OCI-LY1 (cell line): ENCODE measurements at regions not wholly inside any gene's neighbourhood (a gene's known extent, or its start where the extent isn't known, plus 50 kb on each side); places are given as distances from the start of the nearest gene placed in this dataset.

Experiments used
- H2AFZ ChIP-seq: fragments of 200-600 bp; sonication (generic), shearing (Covaris generic); 2 replicates; pipeline ENCODE4 v1.6.0; 2014; ENCODE audit warnings: antibody characterized with exemption, mild to moderate bottlenecking, low read length
- H3F3A ChIP-seq: fragments of 200-600 bp; sonication (generic), shearing (Covaris generic); 2 replicates; pipeline ENCODE4 v1.6.0; 2014; ENCODE audit warnings: mild to moderate bottlenecking, antibody characterized with exemption, low read length, moderate library complexity; ENCODE audit not compliant: insufficient read depth
- H3K27ac ChIP-seq: fragments of 200-600 bp; sonication (generic); 2 replicates; pipeline ENCODE4 v1.5.1; 2014; ENCODE audit warnings: low read length, mixed run types, mild to moderate bottlenecking, low read depth; ENCODE audit not compliant: poor library complexity, severe bottlenecking
- H3K27me3 ChIP-seq: fragments of 200-600 bp; sonication (generic); 2 replicates; pipeline ENCODE4 v1.6.0; 2014; ENCODE audit warnings: antibody characterized with exemption, mild to moderate bottlenecking, low read length, moderate library complexity; ENCODE audit not compliant: insufficient read depth
- H3K36me3 ChIP-seq: fragments of 200-600 bp; sonication (generic); 2 replicates; pipeline ENCODE4 v1.6.1; 2014; ENCODE audit warnings: mild to moderate bottlenecking, antibody characterized with exemption, low read length, moderate library complexity, mixed read lengths; ENCODE audit not compliant: insufficient read depth
- H3K4me1 ChIP-seq: fragments of 200-600 bp; sonication (generic); 2 replicates; pipeline ENCODE4 v1.5.1; 2014; ENCODE audit warnings: mild to moderate bottlenecking, low read length, moderate library complexity; ENCODE audit not compliant: insufficient read depth, severe bottlenecking
- H3K4me2 ChIP-seq: fragments of 200-600 bp; sonication (generic), shearing (Covaris generic); 2 replicates; pipeline ENCODE4 v1.6.1; 2014; ENCODE audit warnings: low read length
- H3K4me3 ChIP-seq: fragments of 200-600 bp; sonication (generic); 2 replicates; pipeline ENCODE4 v1.5.1; 2014; ENCODE audit warnings: low read length, low read depth, mild to moderate bottlenecking, mixed read lengths; ENCODE audit not compliant: poor library complexity, severe bottlenecking
- H3K79me2 ChIP-seq: fragments of 200-600 bp; shearing (Covaris generic); 2 replicates; pipeline ENCODE4 v1.6.1; 2016; ENCODE audit warnings: mixed run types, low read length, mixed read lengths; ENCODE audit not compliant: insufficient read depth
- H3K9ac ChIP-seq: fragments of 200-600 bp; sonication (generic), shearing (Covaris generic); 2 replicates; pipeline ENCODE4 v1.6.1; 2014; ENCODE audit warnings: mild to moderate bottlenecking, low read length, mixed read lengths
- H3K9me2 ChIP-seq: fragments of 200-600 bp; sonication (generic), shearing (Covaris generic); 2 replicates; pipeline ENCODE4 v1.6.1; 2014; ENCODE audit warnings: low read depth, mild to moderate bottlenecking, low read length, mixed read lengths
- H3K9me3 ChIP-seq: fragments of 200-600 bp; shearing (Covaris generic); 2 replicates; pipeline ENCODE4 v1.6.1; 2014; ENCODE audit warnings: low read length, mixed read lengths
- H4K20me1 ChIP-seq: fragments of 200-600 bp; sonication (generic), shearing (Covaris generic); 2 replicates; pipeline ENCODE4 v1.6.0; 2016; ENCODE audit warnings: mild to moderate bottlenecking, low read length; ENCODE audit not compliant: insufficient read depth
- CTCF ChIP-seq: fragments of 200-600 bp; sonication (generic), shearing (Covaris generic); IDR thresholded peaks from 2 replicates; pipeline ENCODE4 v1.5.1; 2017; ENCODE audit warnings: mild to moderate bottlenecking, antibody characterized with exemption, low read length, moderate library complexity, mixed read lengths
- EZH2 ChIP-seq: fragments of 200-600 bp; sonication (generic), shearing (Covaris generic); IDR thresholded peaks from 2 replicates; pipeline ENCODE4 v1.8.0; 2017; ENCODE audit warnings: borderline replicate concordance, mixed run types, mild to moderate bottlenecking, antibody characterized with exemption, low read length, moderate library complexity, mixed read lengths

- TF ChIP-seq CTCF, result no peak
- TF ChIP-seq EZH2, result no peak
- Histone ChIP-seq H3F3A (no peaks in the 10 kb centered on the region), H3K9me3 (no peaks in the 10 kb centered on the region), H3K9ac (no peak overlapping the region), H3K36me3 (no peaks in the 10 kb centered on the region), H3K4me1 (no peaks in the 10 kb centered on the region), H3K4me2 (no peak overlapping the region), H2AFZ (no peak overlapping the region), H3K9me2 (no peaks in the 10 kb centered on the region), H3K27ac (no peak overlapping the region), H3K79me2 (no peaks in the 10 kb centered on the region), H3K4me3 (no peak overlapping the region), H4K20me1 (no peaks in the 10 kb centered on the region), H3K27me3 (no peaks in the 10 kb centered on the region)
These were observed 252.7 kb upstream of the GRIA1 start for GRCh38 chr5:153237671-153238332.

- TF ChIP-seq CTCF (no peak), EZH2 (no peak)
- no peaks in the 10 kb centered on the region for H4K20me1 ChIP-seq
These were observed 233.1 kb upstream of the GRIA1 start for GRCh38 chr5:153257381-153257780.

GRCh38 chr5:153258469-153258868 lies 232.0 kb upstream of the GRIA1 start:
- no peak overlapping the region for H2AFZ ChIP-seq
- H3K9ac ChIP-seq, result no peak overlapping the region
- H3K79me2 ChIP-seq, result no peaks in the 10 kb centered on the region
- H3F3A ChIP-seq, result no peaks in the 10 kb centered on the region
- H3K27me3 ChIP-seq, result no peaks in the 10 kb centered on the region
- H3K9me3 ChIP-seq, result no peaks in the 10 kb centered on the region
- TF ChIP-seq CTCF, result no peak
- no peak for TF ChIP-seq EZH2
- H3K4me1 ChIP-seq, result no peaks in the 10 kb centered on the region
- H4K20me1 ChIP-seq, result no peaks in the 10 kb centered on the region
- no peaks in the 10 kb centered on the region for H3K36me3 ChIP-seq
- H3K4me2 ChIP-seq, result no peak overlapping the region
- H3K9me2 ChIP-seq, result no peaks in the 10 kb centered on the region
- H3K4me3 ChIP-seq, result no peak overlapping the region
- no peak overlapping the region for H3K27ac ChIP-seq

More at GRCh38 chr5:153257381-153257780, 233.1 kb upstream of the GRIA1 start:
- H3K4me2 ChIP-seq, result no peak overlapping the region
- H3K36me3 ChIP-seq, result no peaks in the 10 kb centered on the region
- no peak overlapping the region for H2AFZ ChIP-seq
- H3K9ac ChIP-seq, result no peak overlapping the region
- H3K9me2 ChIP-seq, result no peaks in the 10 kb centered on the region
- no peak overlapping the region for H3K27ac ChIP-seq
- no peaks in the 10 kb centered on the region for H3K4me1 ChIP-seq
- H3F3A ChIP-seq, result no peaks in the 10 kb centered on the region
- no peak overlapping the region for H3K4me3 ChIP-seq
- H3K27me3 ChIP-seq, result no peaks in the 10 kb centered on the region
- no peaks in the 10 kb centered on the region for H3K79me2 ChIP-seq
- H3K9me3 ChIP-seq, result no peaks in the 10 kb centered on the region
